HG02884 (cell line): ENCODE measurements at regions not wholly inside any gene's neighbourhood (a gene's known extent, or its start where the extent isn't known, plus 50 kb on each side); places are given as distances from the start of the nearest gene placed in this dataset.
"Not testable (repeated sequence)": the region's sequence is repeated elsewhere in the genome, so short reads cannot be mapped to it uniquely, and the experiment has no call there.

Experiments
- ATAC-seq: cut with Tn5 transposase; IDR thresholded peaks from one replicate; pipeline ENCODE4 v1.9.1; 2021; ENCODE audit warnings: mild to moderate bottlenecking, moderate library complexity; ENCODE audit not compliant: unreplicated experiment

DNA sequence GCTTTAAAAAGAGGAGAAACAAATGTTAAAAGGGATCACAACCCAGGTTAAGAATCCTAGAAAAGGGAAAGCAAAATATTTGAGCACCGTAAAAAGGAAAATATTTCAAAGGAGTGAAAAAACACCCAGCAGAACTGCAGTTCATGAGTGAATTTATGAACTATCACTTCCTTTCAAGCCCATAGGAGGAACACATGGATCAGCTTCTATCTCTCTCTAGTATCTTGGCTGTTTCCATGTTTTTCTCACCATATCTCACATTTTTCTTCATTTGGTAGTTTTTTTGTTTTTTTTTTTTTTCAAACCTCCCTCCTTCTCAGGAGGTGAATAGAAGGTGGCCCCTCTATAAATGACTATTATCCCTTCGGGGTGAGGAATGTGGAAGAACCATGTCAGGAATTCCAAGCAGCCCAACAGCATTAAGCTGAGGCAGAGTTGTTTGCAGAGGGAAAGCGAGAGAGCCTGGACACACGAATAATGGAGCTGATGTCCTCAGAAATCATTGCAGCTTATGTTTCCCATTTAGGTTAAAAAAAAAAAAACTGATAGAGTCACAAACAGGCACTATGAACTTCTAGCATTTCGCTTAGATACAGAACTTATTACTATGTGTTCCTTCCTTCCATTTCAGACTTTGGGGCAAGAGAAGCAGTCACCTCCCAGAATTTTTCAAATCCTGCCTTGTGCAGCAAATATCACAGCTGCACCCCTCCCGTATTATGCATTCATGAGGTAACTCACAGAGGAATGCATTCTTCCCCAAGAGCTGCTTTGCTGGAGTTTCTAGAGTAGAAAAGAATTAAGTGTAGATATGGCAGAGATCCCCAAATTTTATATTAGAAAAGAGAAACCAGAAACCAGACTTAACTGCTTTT, 315.6 kb downstream of the IRS1 start:
- ATAC-seq = no peak

DNA sequence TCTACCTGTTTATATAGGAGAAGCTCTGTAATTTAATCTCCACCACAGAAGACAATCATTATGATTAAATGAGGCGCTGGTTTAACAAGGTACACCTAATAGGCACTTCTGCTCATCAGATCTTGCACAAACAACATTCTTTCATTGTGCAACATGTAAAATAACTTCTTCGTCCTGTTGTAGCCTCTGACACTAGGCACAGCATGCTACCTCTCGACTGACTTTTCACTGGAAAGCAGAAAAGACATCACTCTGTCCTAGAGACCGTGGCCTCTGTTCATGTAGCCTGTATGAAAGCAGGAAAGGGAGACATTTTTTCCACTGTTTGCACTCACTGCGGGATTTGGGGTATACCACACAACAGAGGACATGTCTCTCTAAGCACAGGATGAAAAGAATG, 316.5 kb downstream of the IRS1 start:
- ATAC-seq = no peak

DNA sequence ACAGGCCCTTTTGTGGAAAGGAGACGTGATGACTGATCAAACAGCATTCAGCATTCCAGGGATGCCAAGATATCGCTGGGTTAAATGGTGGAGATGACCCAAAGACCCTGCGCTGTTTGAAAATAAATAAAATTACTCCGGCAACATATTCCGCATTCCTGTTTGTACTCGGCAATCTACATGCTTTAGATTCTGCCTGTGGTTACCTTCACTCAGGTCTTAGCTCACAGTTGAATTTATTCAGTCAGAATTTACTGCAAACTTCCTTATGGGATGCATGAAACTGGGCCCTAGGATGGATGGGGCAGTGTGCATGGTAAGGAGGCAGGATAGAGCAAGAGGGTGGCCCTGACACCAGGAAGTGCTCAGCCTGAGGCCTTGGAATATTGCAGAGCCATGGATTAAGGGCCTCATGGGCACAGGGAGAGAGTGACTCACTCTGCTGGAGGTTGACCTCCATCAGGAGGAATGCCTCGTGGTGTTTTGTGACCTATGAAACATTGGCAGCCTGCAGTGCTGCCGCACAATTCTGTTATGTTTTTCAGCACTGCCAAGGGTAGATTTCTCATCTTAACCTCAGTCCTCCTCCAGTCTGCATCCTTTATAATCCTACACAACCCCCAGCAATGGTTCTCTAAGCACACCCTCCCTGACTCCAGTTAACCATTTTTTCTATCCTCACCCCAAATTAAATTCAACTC, 321.4 kb downstream of the IRS1 start:
- ATAC-seq = no peak

DNA sequence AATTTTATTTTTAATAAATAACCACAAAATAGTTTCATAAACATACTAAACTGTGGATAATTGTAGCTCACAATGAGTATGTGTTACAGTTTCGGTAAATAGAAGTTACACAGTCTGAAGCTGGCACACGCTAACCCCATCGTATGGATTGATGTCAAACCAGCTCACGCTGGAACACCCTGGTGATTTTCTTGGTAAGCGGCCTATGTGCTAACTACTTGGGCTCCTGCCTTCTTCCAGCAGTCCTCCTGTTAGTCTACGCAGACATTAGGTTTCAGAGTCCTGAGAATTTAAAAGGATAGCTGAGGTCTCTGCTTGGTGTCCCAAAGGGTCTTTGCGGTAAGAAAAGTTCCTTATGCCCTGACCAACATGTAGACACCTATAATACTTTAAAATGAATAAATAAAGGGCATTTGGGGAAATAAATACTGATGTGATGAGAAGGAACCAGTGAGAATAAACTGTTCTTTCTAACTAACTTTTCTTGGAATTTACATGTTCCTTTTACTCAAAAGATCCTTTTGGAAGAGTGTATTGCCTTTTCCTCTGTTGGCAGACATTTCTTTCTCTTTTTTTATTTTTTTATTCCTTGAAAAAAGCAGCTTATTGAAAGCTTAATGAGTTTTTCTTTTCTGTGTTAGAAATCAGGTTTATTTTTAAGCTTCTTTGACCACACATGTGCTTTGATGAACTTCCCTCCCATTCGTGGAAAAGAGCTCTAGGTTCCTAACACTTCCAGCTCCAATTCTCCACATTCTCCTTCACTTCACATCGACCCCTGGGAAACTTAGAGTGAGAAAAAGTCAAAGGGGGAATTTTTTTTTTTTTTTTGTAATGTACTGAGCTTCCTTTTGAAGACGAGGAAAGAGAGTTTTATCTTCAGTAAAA, 322.2 kb downstream of the IRS1 start:
- no peak for ATAC-seq

DNA sequence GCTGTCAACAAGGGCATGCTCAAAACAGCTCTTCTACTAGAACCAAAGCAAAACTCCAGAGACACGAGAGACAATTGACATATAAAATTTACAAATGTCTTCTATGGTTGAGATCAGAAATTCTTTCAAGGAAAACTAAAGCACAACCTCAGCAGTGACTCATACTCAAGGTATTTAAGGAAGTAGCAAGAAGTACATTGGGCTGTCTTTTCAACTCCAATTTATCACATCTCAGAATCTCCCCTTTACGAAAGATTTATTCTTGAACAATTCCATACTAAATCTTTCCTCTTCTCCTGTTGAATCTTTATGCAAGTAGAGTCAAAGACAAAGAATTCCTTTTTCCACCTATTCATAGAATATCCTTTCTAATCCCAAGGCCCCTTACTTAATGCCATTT, 324.0 kb downstream of the IRS1 start:
- no peak for ATAC-seq

DNA sequence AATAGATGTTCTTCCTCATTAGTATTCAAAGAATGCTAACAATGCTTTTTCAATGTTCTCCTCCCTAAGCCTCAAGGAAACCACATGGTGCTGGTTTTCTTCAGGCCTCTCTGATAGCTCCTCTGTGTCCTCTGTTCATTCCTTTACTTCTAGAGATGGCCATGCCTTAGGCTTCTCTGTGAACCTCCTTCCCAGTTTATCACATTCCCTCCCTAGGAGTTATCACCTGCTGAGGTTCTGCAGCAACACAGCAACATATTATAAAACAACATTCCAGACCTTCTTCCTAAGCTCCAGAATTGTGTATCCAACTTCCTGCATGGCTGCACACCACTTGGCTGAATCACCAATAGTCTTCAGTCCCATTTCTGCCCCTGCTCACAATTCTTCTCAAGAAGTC, 325.5 kb downstream of the IRS1 start:
- ATAC-seq = no peak

DNA sequence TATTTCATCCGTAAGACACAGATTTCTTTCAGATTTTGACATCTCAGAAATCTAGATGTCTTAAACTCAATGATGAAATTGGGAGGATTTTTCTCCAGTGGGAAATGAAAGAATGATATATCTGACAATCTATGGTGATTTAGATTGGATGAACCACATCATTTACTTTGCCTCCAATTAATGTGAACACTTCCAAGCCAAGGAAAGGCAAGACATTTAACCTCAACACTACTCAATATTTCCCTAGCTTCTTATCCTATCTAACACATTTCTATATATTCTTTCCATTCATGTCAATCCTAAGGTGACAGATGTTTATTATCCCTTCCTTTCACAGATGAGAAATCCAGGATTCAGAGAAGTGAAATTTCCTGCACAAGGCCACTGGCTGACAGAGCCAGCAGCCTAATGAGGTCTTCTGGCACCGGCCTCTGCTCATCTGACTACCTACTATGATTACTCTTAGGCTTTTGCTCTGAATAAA, 327.6 kb downstream of the IRS1 start:
- ATAC-seq = no peak

DNA sequence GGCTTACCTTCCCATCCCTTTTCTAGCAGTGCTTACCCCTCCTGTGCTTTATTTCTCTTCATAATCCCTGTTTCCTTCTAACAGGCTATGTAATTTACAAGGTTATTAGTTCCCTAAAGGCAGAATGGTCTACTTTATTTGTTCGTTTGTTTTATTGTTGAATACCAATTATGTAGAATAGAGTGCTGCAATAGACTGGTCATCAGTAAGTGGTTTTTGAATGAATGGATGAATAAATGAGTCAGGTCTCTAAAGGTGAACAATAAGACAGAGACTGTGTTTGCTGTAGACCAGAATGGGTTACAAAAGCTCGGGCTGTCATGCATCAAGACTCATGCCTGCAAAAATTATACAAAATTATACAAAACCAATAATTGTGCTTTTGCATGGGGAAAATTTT, 332.0 kb downstream of the IRS1 start:
- ATAC-seq = no peak

DNA sequence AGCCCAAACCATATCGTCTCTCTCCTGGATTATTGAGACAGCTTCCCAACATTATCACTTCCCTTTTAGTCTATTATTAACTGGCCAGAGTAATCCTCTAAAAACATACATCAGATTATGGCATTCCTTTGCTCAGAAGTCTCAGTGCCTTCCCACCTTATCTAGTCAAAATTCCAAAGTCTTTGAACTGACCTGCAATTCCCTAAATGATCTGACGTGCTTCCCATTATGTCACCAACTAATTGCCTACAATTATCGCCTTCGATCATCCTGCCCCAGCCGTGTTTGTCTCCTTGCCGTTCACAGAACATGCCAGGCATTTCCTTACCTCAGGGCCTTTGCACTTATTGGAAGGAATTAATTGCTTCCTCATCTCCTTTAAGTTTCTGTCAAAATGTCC, 332.4 kb downstream of the IRS1 start:
- no peak for ATAC-seq

DNA sequence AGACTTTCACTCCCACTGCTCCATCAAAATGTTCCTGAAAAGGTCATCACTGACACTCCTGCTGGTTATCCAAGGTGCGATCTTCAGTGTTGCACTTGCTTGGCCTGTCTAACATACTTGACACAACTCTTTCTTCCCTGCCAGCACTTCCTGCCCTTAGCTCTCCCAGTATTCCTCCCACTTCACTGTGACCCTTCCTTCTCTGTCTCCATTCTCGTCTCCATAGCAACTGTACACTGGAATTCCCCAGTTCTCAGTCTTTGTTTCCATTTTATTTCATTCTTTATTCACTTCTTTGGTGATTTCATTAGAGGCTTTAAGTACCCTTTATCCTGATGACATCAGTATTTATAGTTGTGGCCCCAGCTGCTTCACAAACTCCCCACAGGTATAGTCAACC, 333.0 kb downstream of the IRS1 start:
- ATAC-seq = no peak

DNA sequence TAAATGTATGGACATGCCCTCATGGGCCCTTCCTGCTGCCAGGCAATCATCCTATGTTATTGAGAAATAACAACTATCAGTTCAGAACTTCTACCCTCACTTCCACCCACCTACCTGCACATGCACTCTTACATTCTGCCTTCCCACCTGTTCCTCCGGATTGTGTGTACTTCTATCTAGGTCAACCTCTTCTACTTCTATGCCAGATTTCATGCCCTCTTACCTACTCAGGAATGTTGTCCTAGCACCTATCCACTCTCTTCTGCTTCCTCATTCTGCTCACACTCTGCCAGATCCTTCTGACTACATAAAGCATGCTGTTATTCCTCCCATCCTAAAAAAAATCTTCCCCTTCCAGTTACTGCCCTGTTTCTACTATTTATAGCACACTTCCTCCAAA, 333.5 kb downstream of the IRS1 start:
- ATAC-seq = no peak

DNA sequence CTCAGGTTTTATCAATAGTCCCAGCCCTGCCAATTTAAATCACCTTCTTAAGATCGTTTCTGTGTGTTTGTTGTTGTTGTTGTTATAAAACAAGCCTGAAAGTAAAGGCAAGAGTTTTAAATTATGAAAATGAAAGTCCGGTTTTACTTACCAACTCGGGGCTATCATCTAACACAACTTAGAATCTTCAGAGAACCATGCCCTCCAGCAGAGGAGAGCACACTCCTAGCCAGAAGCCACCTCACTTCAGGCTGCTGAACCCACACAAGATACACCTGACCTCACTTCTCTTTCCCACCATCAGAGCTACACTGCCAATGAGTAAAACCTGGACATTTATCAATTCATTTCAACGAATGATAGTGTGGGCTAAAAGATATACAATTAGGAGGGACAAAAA, 335.2 kb downstream of the IRS1 start:
- ATAC-seq = no peak

DNA sequence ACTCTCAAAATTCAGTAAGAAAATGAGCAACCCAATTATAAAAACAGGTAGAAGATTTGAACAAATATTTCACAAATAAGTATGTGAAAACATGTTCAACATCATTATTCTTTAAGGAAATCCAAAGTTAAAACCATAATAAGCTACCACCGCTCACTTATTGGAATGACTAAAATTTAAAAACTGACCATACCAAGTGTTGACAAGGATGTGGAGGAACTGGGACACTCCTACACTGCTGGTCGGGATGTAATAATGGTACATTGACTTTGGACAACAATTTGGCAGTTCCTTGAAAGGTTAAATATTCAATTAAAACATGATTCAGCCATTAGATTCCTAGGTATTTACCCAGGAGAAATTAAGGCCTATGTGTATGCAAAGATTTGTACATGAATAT, 336.5 kb downstream of the IRS1 start:
- ATAC-seq = no peak

DNA sequence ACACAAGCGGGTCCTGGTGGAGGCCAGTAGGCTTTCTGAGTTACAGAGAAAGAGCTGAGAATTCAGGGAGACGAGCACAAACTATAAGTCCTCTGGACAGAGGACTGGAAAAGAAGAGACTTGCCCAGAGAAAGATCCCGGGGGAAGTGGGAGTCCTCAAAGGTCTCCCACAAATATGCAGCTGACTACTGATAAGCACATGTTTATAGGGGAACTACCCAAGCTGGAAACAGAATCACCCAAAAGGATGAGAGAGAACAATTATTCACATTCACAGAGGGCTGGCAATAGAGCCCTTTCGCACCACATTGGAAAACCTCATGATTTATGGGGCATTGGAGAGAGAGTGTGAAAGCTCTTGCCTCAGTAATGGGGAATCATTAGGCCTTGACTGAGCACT, 337.6 kb downstream of the IRS1 start:
- ATAC-seq = no peak

DNA sequence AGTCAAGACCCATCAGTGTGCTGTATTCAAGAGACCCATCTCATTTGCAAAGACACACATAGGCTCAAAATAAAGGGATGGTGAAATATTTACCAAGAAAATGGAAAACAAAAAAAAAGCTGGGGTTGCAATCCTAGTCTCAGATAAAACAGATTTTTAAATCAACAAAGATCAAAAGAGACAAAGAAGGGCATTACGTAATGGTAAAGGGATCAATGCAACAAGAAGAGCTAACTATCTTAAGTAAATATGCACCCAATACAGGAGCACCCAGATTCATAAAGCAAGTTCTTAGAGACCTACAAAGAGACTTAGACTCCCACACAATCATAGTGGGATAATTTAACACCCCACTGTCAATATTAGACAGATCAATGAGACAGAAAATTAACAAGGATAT, 343.5 kb downstream of the IRS1 start:
- ATAC-seq = not testable (repeated sequence)

DNA sequence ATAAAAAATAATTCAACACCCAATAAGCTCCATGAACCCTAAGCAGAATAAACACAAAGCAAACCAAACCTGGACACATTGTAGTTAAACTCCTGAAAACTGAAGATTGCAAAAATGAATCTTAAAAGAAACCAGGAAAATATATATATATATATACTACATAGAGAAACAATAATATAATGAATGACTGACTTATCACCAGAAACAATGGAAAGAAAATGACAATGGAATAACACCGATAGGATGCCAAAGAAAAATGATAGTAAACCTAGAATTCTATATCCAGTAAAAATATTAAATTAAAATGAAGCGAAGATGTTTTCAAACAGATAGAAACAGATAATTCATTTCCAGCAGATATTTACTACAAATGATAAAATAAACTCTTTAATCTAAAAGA, 346.9 kb downstream of the IRS1 start:
- ATAC-seq = no peak

DNA sequence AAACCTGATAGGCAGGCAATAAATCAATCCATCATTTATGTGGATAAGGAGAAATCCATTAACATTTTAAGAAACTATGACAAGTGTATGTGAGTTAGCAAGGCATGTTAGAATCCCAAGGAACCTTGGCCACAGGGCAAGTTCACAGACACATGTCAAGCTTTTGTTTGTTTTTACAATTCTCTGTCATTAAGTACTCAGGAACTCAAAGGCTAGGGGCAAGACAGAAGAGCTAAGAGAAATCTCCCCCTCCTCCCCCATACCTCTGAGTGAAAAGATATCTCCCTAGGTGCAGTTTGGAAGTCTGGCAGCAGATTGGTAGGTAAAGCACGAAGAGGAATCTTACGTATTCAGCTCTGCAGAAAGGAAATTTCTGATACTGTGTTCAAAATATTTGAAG, 348.1 kb downstream of the IRS1 start:
- ATAC-seq = no peak

DNA sequence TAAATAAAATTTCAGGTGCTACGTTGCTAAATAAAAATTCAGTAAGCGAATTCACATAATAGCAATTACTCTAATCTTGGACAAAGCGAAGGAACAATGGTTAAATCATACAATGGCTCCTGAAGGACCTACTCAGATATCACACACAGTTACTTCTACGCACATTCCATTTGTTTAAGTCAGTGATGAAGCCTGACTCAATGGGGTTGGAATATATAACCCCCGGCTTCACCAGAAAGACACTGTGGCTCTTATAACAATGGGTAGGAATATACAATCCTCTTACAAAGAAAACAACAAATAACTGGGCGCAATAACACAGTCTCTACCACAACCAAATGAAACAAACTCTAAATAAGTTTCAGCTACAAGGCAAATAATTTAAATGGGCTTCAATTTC, 349.5 kb downstream of the IRS1 start:
- ATAC-seq = no peak

DNA sequence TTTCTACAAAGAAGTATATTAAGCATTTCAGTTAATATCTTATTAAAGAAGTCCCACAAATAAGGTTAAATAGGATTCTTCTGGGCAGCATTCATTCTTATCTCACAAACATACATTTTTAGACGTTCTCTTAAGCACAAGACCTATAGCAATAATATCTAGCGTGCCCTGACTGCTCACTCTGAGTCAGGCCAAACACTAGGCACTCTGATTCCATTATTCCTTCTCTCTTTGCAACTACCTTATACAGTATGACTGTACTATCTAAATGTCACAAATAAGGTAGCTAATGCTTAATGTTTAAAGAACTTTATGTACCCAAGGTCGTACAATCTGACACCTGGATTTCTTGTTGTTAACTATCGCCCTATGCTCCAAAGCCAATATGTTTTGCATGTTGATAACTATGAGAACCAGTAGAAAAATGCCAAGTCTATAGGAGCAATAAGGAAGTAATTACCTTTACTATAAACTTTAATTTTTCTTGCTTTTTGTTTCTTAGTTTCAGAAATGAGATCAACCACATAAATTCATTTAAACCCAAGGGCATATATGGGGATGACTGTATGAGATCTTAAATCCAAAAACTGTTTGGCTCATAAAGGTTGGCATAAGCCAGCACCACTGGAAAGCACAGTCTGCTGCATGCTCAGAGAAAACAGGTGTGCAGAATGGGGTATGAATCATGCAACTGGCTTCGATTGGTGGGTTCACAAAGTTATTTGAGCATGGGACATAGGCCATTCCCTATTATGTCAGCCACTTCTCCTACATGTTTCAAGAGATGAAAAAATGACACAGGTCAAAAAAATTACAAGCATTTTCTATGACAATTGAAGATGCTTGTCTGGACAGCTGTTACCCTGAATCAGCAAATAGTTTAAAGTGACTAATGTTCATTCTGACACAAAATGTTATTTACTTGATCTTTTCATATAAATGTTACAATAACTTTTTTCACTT, 352.0 kb downstream of the IRS1 start:
- no peak for ATAC-seq

DNA sequence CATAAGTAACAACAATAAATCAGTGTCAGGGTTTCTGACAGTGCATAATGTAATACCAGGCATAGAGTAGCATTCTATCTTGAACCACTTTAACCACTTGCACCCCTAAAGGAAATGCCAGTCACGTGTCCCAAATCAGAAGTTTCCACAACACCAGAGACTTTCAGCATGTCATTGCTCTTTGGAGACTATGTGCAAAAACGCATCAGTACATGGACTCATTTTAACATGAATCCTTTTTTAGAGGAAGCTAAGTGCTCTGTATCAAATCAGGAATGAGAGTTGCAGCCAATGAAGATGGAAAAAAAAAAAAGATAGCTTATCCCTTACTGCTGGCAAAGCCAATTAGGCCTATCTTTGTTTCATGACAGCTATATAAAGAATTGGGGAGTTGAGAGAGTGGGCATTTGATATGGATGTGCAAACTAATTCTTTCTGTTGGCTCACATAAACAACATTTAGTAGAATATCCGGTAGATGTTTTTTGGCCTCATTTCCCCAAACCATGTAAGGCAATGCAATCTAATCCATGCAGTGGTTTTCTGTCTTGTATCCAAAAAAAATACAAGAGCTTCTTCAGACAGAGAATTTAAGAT, 353.1 kb downstream of the IRS1 start:
- no peak for ATAC-seq
